ENCODE measurements at regions not wholly inside any gene's neighbourhood (a gene's known extent, or its start where the extent isn't known, plus 50 kb on each side); places are given as distances from the start of the nearest gene placed in this dataset.

DNA sequence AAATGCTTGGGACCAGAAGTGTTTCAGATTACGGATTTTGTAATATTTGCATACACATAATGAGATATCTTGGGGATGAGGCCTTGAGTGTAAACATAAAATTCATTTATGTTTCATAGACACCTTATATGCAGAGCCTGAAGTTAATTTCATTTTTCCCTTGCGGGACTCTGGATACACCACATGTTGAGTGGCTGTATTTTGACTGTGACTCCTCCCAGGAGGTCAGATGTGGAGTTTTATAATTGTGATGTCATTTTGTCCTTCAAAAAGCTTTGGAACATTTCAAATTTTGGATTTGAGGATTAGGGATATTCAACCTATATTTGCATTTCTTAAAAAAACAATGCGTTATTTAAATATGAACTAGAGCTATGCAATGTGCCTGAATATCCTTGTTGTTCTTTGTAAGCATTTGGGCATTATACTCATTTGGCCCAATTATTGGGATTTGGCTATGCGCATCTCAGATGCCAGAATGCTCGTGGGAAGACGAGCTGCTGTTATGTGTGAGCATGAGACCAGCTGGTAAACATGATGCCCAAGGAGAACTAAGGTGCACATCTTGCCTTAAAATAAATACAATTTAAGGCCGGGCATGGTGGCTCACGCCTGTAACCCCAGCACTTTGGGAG lies 223.0 kb upstream of the STS start:
- H3K4me3 ChIP-seq (ENCODE audit: low read depth, low read length), result no peak overlapping the region
- no peak for DNase-seq (ENCODE audit: low read depth)
- TF ChIP-seq, protein P1, sequence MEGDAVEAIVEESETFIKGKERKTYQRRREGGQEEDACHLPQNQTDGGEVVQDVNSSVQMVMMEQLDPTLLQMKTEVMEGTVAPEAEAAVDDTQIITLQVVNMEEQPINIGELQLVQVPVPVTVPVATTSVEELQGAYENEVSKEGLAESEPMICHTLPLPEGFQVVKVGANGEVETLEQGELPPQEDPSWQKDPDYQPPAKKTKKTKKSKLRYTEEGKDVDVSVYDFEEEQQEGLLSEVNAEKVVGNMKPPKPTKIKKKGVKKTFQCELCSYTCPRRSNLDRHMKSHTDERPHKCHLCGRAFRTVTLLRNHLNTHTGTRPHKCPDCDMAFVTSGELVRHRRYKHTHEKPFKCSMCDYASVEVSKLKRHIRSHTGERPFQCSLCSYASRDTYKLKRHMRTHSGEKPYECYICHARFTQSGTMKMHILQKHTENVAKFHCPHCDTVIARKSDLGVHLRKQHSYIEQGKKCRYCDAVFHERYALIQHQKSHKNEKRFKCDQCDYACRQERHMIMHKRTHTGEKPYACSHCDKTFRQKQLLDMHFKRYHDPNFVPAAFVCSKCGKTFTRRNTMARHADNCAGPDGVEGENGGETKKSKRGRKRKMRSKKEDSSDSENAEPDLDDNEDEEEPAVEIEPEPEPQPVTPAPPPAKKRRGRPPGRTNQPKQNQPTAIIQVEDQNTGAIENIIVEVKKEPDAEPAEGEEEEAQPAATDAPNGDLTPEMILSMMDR (IDR thresholded peaks at IDR 0.05; ENCODE audit: low read depth, low read length), result no peak
- no peak for TF ChIP-seq MYC (IDR thresholded peaks at IDR 0.05; ENCODE audit: low read depth, low read length)
- TF ChIP-seq, protein P2, sequence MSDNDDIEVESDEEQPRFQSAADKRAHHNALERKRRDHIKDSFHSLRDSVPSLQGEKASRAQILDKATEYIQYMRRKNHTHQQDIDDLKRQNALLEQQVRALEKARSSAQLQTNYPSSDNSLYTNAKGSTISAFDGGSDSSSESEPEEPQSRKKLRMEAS (IDR thresholded peaks at IDR 0.05; ENCODE audit: low read depth, low read length), result no peak
- TF ChIP-seq POLR2A (IDR thresholded peaks at IDR 0.05; ENCODE audit: extremely low read depth, insufficient read length), result no peak

DNA sequence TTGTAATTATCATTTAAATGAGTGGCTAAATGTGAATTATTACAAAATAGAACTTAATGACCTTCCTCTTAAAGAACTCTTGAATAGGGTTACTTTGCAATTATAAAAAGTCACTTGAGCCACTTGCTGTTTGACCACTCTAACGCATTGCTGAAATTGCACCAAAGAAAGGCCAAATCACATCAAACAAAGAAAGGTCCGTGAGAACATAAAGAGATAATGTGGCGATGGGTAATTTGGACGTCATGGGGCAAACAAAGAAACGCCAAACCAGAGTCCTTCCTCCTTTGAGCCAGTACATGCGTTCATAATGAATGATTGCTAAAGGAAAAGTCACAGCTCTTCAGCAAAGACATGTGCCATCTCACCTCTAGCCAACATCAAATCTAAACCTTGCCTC lies 229.8 kb upstream of the STS start:
- TF ChIP-seq, protein P1 (IDR thresholded peaks at IDR 0.05; ENCODE audit: low read depth, low read length), result no peak
- TF ChIP-seq MYC (IDR thresholded peaks at IDR 0.05; ENCODE audit: low read depth, low read length) (no peak), POLR2A (IDR thresholded peaks at IDR 0.05; ENCODE audit: extremely low read depth, insufficient read length) (no peak)
- TF ChIP-seq, protein P2 (IDR thresholded peaks at IDR 0.05; ENCODE audit: low read depth, low read length), result no peak
- H3K4me3 ChIP-seq (ENCODE audit: low read depth, low read length), result no peak overlapping the region
- DNase-seq (ENCODE audit: low read depth), result no peak

DNA sequence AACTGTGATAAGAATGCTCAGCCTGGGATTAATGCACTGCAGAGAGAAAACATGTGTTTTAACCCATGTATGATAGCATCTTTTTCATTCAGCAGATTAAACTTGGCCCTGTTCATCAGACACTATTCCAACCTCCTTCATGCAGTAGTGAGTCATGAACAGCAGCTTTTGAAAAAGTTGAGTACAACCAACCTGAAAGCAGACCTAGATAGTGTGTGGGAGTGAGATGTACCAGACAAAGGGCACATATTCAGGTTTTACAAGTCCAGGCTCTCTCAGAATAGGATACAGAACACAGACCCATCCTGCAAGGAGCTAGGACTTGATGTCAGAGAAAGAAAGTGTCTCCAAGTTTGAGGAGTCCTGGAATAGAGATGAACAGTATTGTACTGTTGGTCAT lies 237.3 kb upstream of the STS start:
- no peak overlapping the region for H3K4me3 ChIP-seq (ENCODE audit: low read depth, low read length)
- no peak for TF ChIP-seq POLR2A (IDR thresholded peaks at IDR 0.05; ENCODE audit: extremely low read depth, insufficient read length)
- no peak for TF ChIP-seq MYC (IDR thresholded peaks at IDR 0.05; ENCODE audit: low read depth, low read length)
- TF ChIP-seq, protein P2 (IDR thresholded peaks at IDR 0.05; ENCODE audit: low read depth, low read length), result no peak
- TF ChIP-seq, protein P1 (IDR thresholded peaks at IDR 0.05; ENCODE audit: low read depth, low read length), result no peak
- DNase-seq (ENCODE audit: low read depth), result no peak

DNA sequence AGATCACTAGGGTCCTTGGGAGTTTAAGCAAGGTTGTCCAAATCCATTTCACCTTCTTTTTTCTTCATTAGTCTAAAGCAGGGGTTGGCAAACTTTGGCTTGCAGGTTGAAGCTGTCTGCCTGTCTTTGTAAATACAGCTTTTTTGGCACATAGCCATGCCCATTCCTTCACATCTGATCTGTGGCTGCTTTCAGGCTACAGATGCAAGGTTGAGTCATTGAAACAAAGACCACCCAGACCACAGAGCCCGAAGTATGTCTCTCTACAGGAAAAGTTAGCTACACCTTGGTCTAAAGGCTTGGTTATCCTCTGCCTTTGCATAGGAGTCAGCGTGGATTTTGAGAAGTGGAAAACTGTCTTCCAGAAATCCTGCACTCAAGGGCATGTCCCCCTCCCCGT lies 238.1 kb upstream of the STS start:
- TF ChIP-seq, protein P1 (IDR thresholded peaks at IDR 0.05; ENCODE audit: low read depth, low read length), result no peak
- TF ChIP-seq, protein P2 (IDR thresholded peaks at IDR 0.05; ENCODE audit: low read depth, low read length), result no peak
- TF ChIP-seq POLR2A (IDR thresholded peaks at IDR 0.05; ENCODE audit: extremely low read depth, insufficient read length), result no peak
- no peak for TF ChIP-seq MYC (IDR thresholded peaks at IDR 0.05; ENCODE audit: low read depth, low read length)
- DNase-seq (ENCODE audit: low read depth), result no peak
- no peak overlapping the region for H3K4me3 ChIP-seq (ENCODE audit: low read depth, low read length)

DNA sequence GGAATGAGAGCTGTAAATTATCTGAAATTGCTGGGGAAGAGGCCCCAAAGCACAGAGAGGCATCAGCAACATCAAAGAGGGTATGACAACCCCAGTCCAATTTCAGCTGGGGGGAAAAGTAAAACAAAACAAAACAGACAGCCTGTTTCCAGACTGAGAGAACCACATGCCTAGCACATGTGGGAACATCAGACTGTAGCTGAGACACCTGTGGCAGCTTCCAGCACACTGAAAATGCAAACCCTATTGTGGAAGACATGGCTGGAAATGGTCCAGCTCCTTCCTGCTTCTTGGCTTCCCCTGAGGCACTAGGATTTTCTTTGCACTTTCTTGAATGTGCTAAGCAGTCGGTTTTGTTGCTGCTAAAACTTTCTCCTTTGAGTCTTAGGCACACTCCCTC lies 240.9 kb upstream of the STS start:
- TF ChIP-seq POLR2A (IDR thresholded peaks at IDR 0.05; ENCODE audit: extremely low read depth, insufficient read length), result no peak
- no peak for TF ChIP-seq MYC (IDR thresholded peaks at IDR 0.05; ENCODE audit: low read depth, low read length)
- TF ChIP-seq, protein P1 (IDR thresholded peaks at IDR 0.05; ENCODE audit: low read depth, low read length), result no peak
- TF ChIP-seq, protein P2 (IDR thresholded peaks at IDR 0.05; ENCODE audit: low read depth, low read length), result no peak
- no peak overlapping the region for H3K4me3 ChIP-seq (ENCODE audit: low read depth, low read length)

More for the DNA sequence above, 240.9 kb upstream of the STS start:
- no peak for DNase-seq (ENCODE audit: low read depth)

Measured in NB4 (cell line).